ENCODE measurements at regions not wholly inside any gene's neighbourhood (a gene's known extent, or its start where the extent isn't known, plus 50 kb on each side); places are given as distances from the start of the nearest gene placed in this dataset.
"Not testable (repeated sequence)": the region's sequence is repeated elsewhere in the genome, so short reads cannot be mapped to it uniquely, and the experiment has no call there.

DNA sequence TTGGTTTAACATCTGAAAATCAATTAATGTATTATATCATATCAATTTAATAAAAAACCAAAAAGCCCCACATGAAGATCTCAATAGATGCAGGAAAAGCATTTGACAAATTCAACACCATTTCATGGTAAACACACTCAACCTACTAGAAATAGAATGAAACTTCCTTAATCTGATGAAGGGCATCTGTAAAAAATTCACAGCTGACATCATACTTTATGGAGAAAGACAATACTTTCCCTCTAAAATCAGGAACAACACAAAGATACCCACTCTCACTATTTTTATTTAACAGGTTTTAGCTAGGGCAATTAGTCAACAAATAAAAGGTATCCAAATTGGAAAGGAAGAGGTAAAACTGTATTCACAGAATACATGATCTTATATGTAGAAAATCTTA is 303.0 kb upstream of the ZEB2 start:
- Mint-ChIP-seq H3K9me3 (peaks cover 8% of the 10 kb centered on the region), H3K4me1 (no peaks in the 10 kb centered on the region), H3K27ac (no peak overlapping the region), H3K4me3 (no peak overlapping the region), H3K36me3 (ENCODE audit: low read depth) (no peaks in the 10 kb centered on the region), H3K27me3 (peaks cover 3% of the 10 kb centered on the region)
- no peak for ATAC-seq
- DNase-seq = no peak

GRCh38 chr2:144812288-144812687 is 292.4 kb upstream of the ZEB2 start:
- Mint-ChIP-seq H3K4me1 (no peaks in the 10 kb centered on the region), H3K36me3 (ENCODE audit: low read depth) (no peaks in the 10 kb centered on the region), H3K27me3 (peaks cover 6% of the 10 kb centered on the region), H3K27ac (no peak overlapping the region), H3K9me3 (no peaks in the 10 kb centered on the region), H3K4me3 (no peak overlapping the region)
- DNase-seq (no peak), ATAC-seq (no peak)

DNA sequence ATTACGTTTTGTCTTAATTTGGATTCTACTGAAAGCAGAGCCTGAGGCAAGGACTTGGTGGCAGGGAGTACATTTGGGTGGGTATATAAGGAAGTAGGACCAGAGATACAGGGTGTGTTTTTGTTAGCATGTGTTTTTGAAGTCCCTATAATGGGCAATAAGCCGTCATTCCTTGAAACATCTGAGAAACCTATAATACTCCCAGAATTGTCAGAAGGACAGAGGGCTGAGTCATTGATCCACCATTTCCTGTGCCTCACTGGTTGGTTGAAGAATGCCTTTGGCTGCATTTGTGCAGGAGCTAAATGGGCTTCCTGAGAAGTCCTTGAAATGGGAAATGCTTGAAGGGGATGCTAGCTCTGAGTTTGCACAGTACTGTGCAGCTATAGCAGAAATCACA is 281.8 kb upstream of the ZEB2 start:
- Mint-ChIP-seq H3K4me1 (no peaks in the 10 kb centered on the region), H3K36me3 (ENCODE audit: low read depth) (no peaks in the 10 kb centered on the region), H3K4me3 (no peak overlapping the region), H3K27ac (no peak overlapping the region), H3K27me3 (peaks cover 2% of the 10 kb centered on the region), H3K9me3 (no peaks in the 10 kb centered on the region)
- no peak for DNase-seq
- no peak for ATAC-seq

GRCh38 chr2:144801325-144801724 is 281.4 kb upstream of the ZEB2 start:
- ATAC-seq (no peak), DNase-seq (no peak)
- no peaks in the 10 kb centered on the region for H3K4me1 Mint-ChIP-seq
- no peak overlapping the region for H3K4me3 Mint-ChIP-seq
- no peaks in the 10 kb centered on the region for H3K36me3 Mint-ChIP-seq (ENCODE audit: low read depth)
- peaks cover 2% of the 10 kb centered on the region for H3K27me3 Mint-ChIP-seq
- H3K9me3 Mint-ChIP-seq = no peaks in the 10 kb centered on the region
- H3K27ac Mint-ChIP-seq = no peak overlapping the region

- H3K27ac Mint-ChIP-seq = no peak overlapping the region
- H3K9me3 Mint-ChIP-seq = no peaks in the 10 kb centered on the region
- H3K4me1 Mint-ChIP-seq = no peaks in the 10 kb centered on the region
- H3K36me3 Mint-ChIP-seq (ENCODE audit: low read depth) = no peaks in the 10 kb centered on the region
- H3K4me3 Mint-ChIP-seq = no peak overlapping the region
- no peak for DNase-seq
- no peak for ATAC-seq
- H3K27me3 Mint-ChIP-seq = peaks cover 2% of the 10 kb centered on the region
Measured at GRCh38 chr2:144798989-144799388, 279.1 kb upstream of the ZEB2 start.

GRCh38 chr2:144798034-144798433 is 278.1 kb upstream of the ZEB2 start:
- ATAC-seq = no peak
- H3K27ac Mint-ChIP-seq = no peak overlapping the region
- H3K4me3 Mint-ChIP-seq = no peak overlapping the region
- peaks cover 2% of the 10 kb centered on the region for H3K27me3 Mint-ChIP-seq
- no peak for DNase-seq
- no peaks in the 10 kb centered on the region for H3K4me1 Mint-ChIP-seq
- H3K9me3 Mint-ChIP-seq = no peaks in the 10 kb centered on the region
- no peaks in the 10 kb centered on the region for H3K36me3 Mint-ChIP-seq (ENCODE audit: low read depth)

DNA sequence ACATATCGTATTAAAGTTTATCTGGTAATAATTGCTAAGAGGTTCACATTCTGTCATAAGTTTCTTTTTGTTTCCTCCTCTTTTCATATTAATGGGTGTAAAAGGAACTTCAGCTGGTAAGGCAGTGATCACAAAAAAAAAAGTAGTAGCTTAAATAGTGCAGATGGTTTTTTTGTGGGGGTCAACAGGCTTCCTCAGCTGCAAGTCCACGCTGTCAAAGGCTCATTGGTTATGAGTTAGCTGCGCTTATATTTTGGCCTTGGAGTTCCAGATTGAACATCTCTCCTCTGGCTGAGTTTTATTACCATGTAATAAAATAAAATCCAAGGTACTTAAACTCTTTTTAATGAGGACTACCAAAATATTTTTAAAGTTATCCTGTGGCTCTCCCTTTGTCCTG is 277.0 kb upstream of the ZEB2 start:
- H3K9me3 Mint-ChIP-seq = no peaks in the 10 kb centered on the region
- ATAC-seq (no peak), DNase-seq (no peak)
- no peaks in the 10 kb centered on the region for H3K4me1 Mint-ChIP-seq
- H3K27me3 Mint-ChIP-seq = peaks cover 2% of the 10 kb centered on the region
- no peak overlapping the region for H3K27ac Mint-ChIP-seq
- no peak overlapping the region for H3K4me3 Mint-ChIP-seq
- no peaks in the 10 kb centered on the region for H3K36me3 Mint-ChIP-seq (ENCODE audit: low read depth)

GRCh38 chr2:144796164-144796563 is 276.2 kb upstream of the ZEB2 start:
- ATAC-seq (no peak), DNase-seq (no peak)
- no peaks in the 10 kb centered on the region for H3K4me1 Mint-ChIP-seq
- H3K27me3 Mint-ChIP-seq = peaks cover under 1% of the 10 kb centered on the region
- H3K36me3 Mint-ChIP-seq (ENCODE audit: low read depth) = no peaks in the 10 kb centered on the region
- H3K4me3 Mint-ChIP-seq = no peak overlapping the region
- no peaks in the 10 kb centered on the region for H3K9me3 Mint-ChIP-seq
- no peak overlapping the region for H3K27ac Mint-ChIP-seq

GRCh38 chr2:144785253-144785652 is 265.3 kb upstream of the ZEB2 start:
- Mint-ChIP-seq H3K4me3 (no peak overlapping the region), H3K27ac (no peak overlapping the region), H3K27me3 (no peaks in the 10 kb centered on the region), H3K36me3 (ENCODE audit: low read depth) (no peaks in the 10 kb centered on the region), H3K4me1 (no peaks in the 10 kb centered on the region), H3K9me3 (peaks cover 4% of the 10 kb centered on the region)
- ATAC-seq (no peak), DNase-seq (no peak)

DNA sequence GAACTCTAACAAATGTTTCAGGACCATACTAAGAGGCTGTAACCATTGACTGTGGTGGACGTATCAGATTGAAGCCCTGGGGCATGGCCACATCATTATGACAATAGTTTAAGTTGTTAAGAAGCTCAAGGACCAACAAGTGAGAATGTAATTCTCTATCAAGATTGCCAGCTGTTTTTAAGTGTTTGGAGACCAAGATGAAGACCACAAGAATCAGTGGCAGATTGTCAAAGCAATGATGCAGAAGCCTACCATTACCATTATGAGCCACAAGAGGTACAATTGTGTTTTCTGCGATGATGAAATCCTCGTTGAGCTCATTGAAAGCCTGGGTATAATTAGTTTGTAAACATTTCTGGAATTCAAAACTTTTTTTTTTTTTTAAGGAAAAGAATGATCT is 261.1 kb upstream of the ZEB2 start:
- Mint-ChIP-seq H3K27ac (no peak overlapping the region), H3K36me3 (ENCODE audit: low read depth) (no peaks in the 10 kb centered on the region), H3K27me3 (no peaks in the 10 kb centered on the region), H3K4me1 (no peaks in the 10 kb centered on the region), H3K4me3 (no peak overlapping the region), H3K9me3 (no peaks in the 10 kb centered on the region)
- no peak for ATAC-seq
- no peak for DNase-seq

DNA sequence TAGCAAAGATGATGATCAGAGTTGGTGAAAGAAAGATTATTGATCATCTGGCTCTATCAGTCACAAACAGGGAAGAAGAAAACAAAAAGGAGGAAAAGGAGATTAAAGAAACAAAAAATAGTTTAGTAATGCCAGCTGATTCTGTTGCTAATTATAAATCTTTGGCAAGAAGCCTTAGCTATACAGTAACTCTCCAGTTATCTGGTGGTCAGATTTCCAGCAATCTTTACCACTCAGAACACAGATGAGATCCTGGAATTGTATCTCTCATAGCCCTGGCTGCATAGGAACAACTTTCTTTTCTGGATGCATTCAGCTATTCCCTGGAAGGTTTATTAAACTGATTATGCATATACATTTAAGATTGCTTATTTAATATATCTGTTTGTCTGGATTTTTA is 256.8 kb upstream of the ZEB2 start:
- no peaks in the 10 kb centered on the region for H3K9me3 Mint-ChIP-seq

DNA sequence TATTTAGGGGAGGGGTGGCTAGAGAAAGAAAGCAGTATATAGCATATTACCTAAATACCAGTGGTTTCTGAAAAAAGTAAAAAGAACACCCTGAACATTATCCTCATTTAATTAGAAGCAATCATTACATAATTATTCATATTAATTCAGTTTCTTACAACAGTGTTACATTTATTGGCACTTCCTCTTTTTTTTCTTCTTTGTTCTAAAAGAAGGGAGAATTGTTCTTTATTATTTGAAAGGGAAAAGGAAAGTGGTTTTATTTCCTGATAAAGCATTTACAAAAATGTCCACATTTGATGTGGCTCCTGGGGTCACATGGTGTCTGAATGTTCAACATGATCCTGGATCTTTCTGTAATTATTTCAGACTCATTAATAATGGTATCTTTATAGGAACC is 254.9 kb upstream of the ZEB2 start:
- no peaks in the 10 kb centered on the region for H3K9me3 Mint-ChIP-seq
- no peak overlapping the region for H3K4me3 Mint-ChIP-seq
- no peak for DNase-seq
- no peaks in the 10 kb centered on the region for H3K36me3 Mint-ChIP-seq (ENCODE audit: low read depth)
- H3K27me3 Mint-ChIP-seq = no peaks in the 10 kb centered on the region
- H3K27ac Mint-ChIP-seq = no peak overlapping the region
- ATAC-seq = no peak
- no peaks in the 10 kb centered on the region for H3K4me1 Mint-ChIP-seq

More for the DNA sequence above, 256.8 kb upstream of the ZEB2 start:
- no peaks in the 10 kb centered on the region for H3K36me3 Mint-ChIP-seq (ENCODE audit: low read depth)
- ATAC-seq = no peak
- no peaks in the 10 kb centered on the region for H3K27me3 Mint-ChIP-seq
- no peak overlapping the region for H3K4me3 Mint-ChIP-seq
- no peaks in the 10 kb centered on the region for H3K4me1 Mint-ChIP-seq
- no peak for DNase-seq
- no peak overlapping the region for H3K27ac Mint-ChIP-seq

DNA sequence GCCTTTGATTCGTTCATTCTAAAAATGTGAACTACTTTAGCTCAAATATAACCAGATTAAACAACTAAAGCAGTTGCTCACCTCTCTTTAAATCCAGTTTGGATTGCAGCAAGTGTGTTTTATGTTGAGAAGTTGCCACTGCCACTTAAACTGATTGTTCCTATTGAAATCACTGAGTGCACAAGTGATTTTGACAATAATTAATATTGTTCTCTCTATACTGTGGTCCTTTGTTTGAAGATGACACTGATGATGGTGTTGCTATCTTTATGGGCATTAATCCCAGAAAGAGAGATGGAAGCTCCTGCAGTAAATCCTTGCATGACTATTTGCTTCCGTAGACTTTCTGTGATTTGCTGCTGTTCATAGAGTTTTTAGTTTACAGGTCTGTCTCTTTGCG is 251.4 kb upstream of the ZEB2 start:
- Mint-ChIP-seq H3K27me3 (peaks cover 2% of the 10 kb centered on the region), H3K4me3 (no peak overlapping the region), H3K4me1 (no peaks in the 10 kb centered on the region), H3K27ac (no peak overlapping the region), H3K9me3 (no peaks in the 10 kb centered on the region), H3K36me3 (ENCODE audit: low read depth) (no peaks in the 10 kb centered on the region)
- DNase-seq = no peak
- ATAC-seq = no peak

DNA sequence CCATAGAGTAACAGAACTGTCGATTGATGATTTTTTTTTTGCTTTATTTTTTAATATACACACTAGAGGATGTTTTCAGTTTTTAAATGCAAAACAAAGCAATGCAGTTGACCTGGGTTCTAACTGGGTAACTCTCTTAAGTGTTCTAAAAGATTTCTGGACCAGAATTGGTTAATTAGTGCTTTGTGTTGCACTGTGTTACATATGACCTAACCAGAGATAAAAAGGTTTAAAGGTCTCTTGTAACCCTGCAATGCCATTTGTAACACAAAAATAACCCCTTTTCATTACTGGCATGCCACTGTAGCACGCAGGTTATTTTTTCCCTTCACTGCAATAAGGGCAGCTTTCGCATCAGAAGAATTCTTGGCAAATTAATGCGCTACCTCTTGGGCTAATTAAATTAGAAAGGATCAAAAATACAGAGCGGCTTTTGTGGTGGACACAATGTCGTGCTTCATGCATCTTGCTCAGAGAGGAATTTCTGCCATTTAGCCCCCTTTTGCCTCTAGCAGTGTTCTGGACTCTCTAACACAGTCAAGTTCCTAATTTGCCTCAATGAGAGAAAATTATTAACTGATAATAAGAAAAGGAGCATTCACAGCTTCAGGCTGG is 250.8 kb upstream of the ZEB2 start:
- DNase-seq (no peak), ATAC-seq (no peak)
- no peak overlapping the region for H3K27ac Mint-ChIP-seq
- no peak overlapping the region for H3K4me3 Mint-ChIP-seq
- H3K27me3 Mint-ChIP-seq = peaks cover 2% of the 10 kb centered on the region
- no peaks in the 10 kb centered on the region for H3K9me3 Mint-ChIP-seq
- H3K4me1 Mint-ChIP-seq = no peaks in the 10 kb centered on the region
- H3K36me3 Mint-ChIP-seq (ENCODE audit: low read depth) = no peaks in the 10 kb centered on the region

- not testable (repeated sequence) for H3K9me3 Mint-ChIP-seq; ATAC-seq; H3K27ac Mint-ChIP-seq; H3K27me3 Mint-ChIP-seq; H3K4me1 Mint-ChIP-seq; H3K4me3 Mint-ChIP-seq; H3K36me3 Mint-ChIP-seq (ENCODE audit: low read depth); DNase-seq
Measured at GRCh38 chr2:144760939-144761338, 241.0 kb upstream of the ZEB2 start.

GRCh38 chr2:144759746-144760145 is 239.8 kb upstream of the ZEB2 start:
- H3K27me3 Mint-ChIP-seq = peaks cover 8% of the 10 kb centered on the region
- H3K9me3 Mint-ChIP-seq = no peaks in the 10 kb centered on the region
- H3K36me3 Mint-ChIP-seq (ENCODE audit: low read depth) = no peaks in the 10 kb centered on the region
- no peak overlapping the region for H3K4me3 Mint-ChIP-seq
- no peaks in the 10 kb centered on the region for H3K4me1 Mint-ChIP-seq
- no peak for DNase-seq
- ATAC-seq = no peak
- no peak overlapping the region for H3K27ac Mint-ChIP-seq
